Middle frontal gyrus (tissue), 1 donor: ENCODE measurements at regions not wholly inside any gene's neighbourhood (a gene's known extent, or its start where the extent isn't known, plus 50 kb on each side); places are given as distances from the start of the nearest gene placed in this dataset.
"Not testable (repeated sequence)": the region's sequence is repeated elsewhere in the genome, so short reads cannot be mapped to it uniquely, and the experiment has no call there.

Experiments used
- DNase-seq: peaks from one replicate; pipeline ENCODE4 v3.0.0-alpha.2; 2015; ENCODE audit warnings: low spot score; ENCODE audit errors: extremely low spot score

- DNase-seq, result no peak
Measured at GRCh38 chr2:16072638-16073290, 132.4 kb downstream of the MYCN start.

GRCh38 chr2:16071865-16072637, 131.7 kb downstream of the MYCN start:
- DNase-seq, result no peak

GRCh38 chr2:16071039-16071864, 130.9 kb downstream of the MYCN start:
- DNase-seq, result no peak

GRCh38 chr2:16070648-16070971, 130.3 kb downstream of the MYCN start:
- DNase-seq, result no peak

GRCh38 chr2:16069933-16070647, 129.7 kb downstream of the MYCN start:
- peak; percentile 81 for DNase-seq

GRCh38 chr2:16069663-16069932, 129.2 kb downstream of the MYCN start:
- no peak for DNase-seq

- no peak for DNase-seq
Measured at GRCh38 chr2:16068552-16068940, 128.2 kb downstream of the MYCN start.

GRCh38 chr2:16067866-16068551, 127.7 kb downstream of the MYCN start:
- DNase-seq, result no peak

GRCh38 chr2:16067444-16067843, 127.1 kb downstream of the MYCN start:
- DNase-seq, result no peak

GRCh38 chr2:16067037-16067406, 126.7 kb downstream of the MYCN start:
- no peak for DNase-seq

GRCh38 chr2:16066261-16067036, 126.1 kb downstream of the MYCN start:
- no peak for DNase-seq

- DNase-seq, result not testable (repeated sequence)
Measured at GRCh38 chr2:16065272-16066069, 125.1 kb downstream of the MYCN start.

GRCh38 chr2:16064745-16065144, 124.4 kb downstream of the MYCN start:
- no peak for DNase-seq

- no peak for DNase-seq
Measured at GRCh38 chr2:16063955-16064633, 123.7 kb downstream of the MYCN start.

- DNase-seq, result no peak
Measured at GRCh38 chr2:16063251-16063850, 123.0 kb downstream of the MYCN start.

- no peak for DNase-seq
Measured at GRCh38 chr2:16062471-16063250, 122.3 kb downstream of the MYCN start.

- no peak for DNase-seq
Measured at GRCh38 chr2:16061441-16062217, 121.3 kb downstream of the MYCN start.
